Adrenal gland (tissue), 9 donors: ENCODE measurements at regions not wholly inside any gene's neighbourhood (a gene's known extent, or its start where the extent isn't known, plus 50 kb on each side); places are given as distances from the start of the nearest gene placed in this dataset.

ENCODE experiments used
- DNase-seq, 7 donors: peaks; one replicate each; pipeline ENCODE4 v3.0.0-alpha.2; 2019 to 2020
- H3K27ac ChIP-seq, 5 donors: fragments of 200-600 bp; sonication (generic) in 4 of 5; 1 replicate in 3 of 5; 2 replicates in 2 of 5; pipeline versions ENCODE4 v1.5.1 to v1.8.0; 2016 to 2020; ENCODE audit warnings: mild to moderate bottlenecking in 1 of 5
- H3K27me3 ChIP-seq: fragments of 200-600 bp; 2 replicates; pipeline ENCODE4 v1.8.0; 2021
- H3K36me3 ChIP-seq, 2 donors: fragments of 200-600 bp; replicated peaks in 1 of 2; 1 replicate in 1 of 2; 2 replicates in 1 of 2; pipeline versions ENCODE4 v1.5.1 to v1.8.0; 2018 to 2022
- H3K4me1 ChIP-seq, 2 donors: fragments of 200-600 bp; replicated peaks in 1 of 2; 1 replicate in 1 of 2; 2 replicates in 1 of 2; pipeline versions ENCODE4 v1.5.1 to v1.8.0; 2018 to 2021
- H3K4me3 ChIP-seq, 4 donors: fragments of 200-600 bp; sonication (generic) in 3 of 4; one replicate each; pipeline ENCODE4 v1.5.1; 2016 to 2018
- H3K9me3 ChIP-seq, 3 donors: fragments of 200-600 bp; sonication (generic) in 1 of 3; replicated peaks in 1 of 3; 1 replicate in 2 of 3; 2 replicates in 1 of 3; pipeline versions ENCODE4 v1.5.1 to v1.8.0; 2016 to 2021
- POLR2A ChIP-seq, 2 donors: fragments of 450-650 bp; IDR thresholded peaks; one replicate each; pipeline ENCODE4 v1.6.1; 2017; ENCODE audit warnings: antibody characterized with exemption in 2 of 2, mild to moderate bottlenecking in 2 of 2, moderate library complexity in 1 of 2
- WGBS, 4 donors: extraction: QIAGEN DNeasy Blood & Tissue Kit in 2 of 4; methylation state at CpG; one replicate each; pipeline versions ENCODE4 v1.1.5 to v1.1.7; 2013 to 2017; 5-methylcytosine and 5-hydroxymethylcytosine counted together
- intact Hi-C, 2 donors: fragments of 100-400 bp; cut with DNase I; formaldehyde crosslinking; loops; one replicate each; pipeline versions ENCODE4 v1.14.1 to v1.15.0; 2022 to 2023
- TF ChIP-seq, protein P1 (sequence below), 6 experiments: fragments of 450-650 bp in 4 of 6; fragments of 200-600 bp in 2 of 6; sonication (generic) in 1 of 6; IDR thresholded peaks; 1 replicate in 5 of 6; 2 replicates in 1 of 6; pipeline versions ENCODE4 v1.5.1 to v1.8.0; 2016 to 2021; ENCODE audit warnings: antibody characterized with exemption in 6 of 6, mild to moderate bottlenecking in 2 of 6, moderate library complexity in 1 of 6
- donor health status: healthy with polysubstance abuse.
- donor health status: Bipolar disorder and iron deficiency.
- donor health status: DM: yes; HTN: yes; CAD: no.
- donor health status: DM: no; HTN: no; CAD: no.
- donor health status: DM: no; HTN: no; CAD: no.

DNA sequence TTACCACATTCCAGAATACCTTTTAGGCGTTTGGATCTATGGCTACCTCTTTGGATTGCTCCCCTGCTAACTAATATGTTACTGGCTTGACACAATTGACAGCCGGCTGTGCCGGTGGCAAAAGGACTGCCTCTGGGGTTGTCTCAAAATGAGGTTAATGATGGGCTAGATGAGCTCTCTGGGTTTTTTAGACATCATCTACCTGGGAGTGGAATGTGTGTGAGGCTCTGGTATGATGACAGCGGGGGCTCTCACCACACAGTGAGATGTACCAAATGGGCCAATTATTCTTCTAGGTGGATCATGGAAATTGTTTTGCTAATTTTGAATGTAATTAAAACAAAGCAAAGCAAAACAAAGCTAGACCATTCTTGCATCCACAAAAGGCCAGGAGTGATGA lies 391.1 kb upstream of the SPRED2 start:
- no peaks in the 10 kb centered on the region for H3K36me3 ChIP-seq
- no peak overlapping the region for H3K27ac ChIP-seq
- intact Hi-C loops, result no loop called here
- DNase-seq, result no peak
- no peaks in the 10 kb centered on the region for H3K4me1 ChIP-seq
- WGBS, 4 donors, result 62 to 84% (median 67%) methylated on average over 4 of the region's 4 CpGs
- H3K27me3 ChIP-seq, result peaks cover 3% of the 10 kb centered on the region
- no peak overlapping the region for H3K4me3 ChIP-seq
- no peak for TF ChIP-seq POLR2A (IDR thresholded peaks at IDR 0.05)
- TF ChIP-seq, protein P1, sequence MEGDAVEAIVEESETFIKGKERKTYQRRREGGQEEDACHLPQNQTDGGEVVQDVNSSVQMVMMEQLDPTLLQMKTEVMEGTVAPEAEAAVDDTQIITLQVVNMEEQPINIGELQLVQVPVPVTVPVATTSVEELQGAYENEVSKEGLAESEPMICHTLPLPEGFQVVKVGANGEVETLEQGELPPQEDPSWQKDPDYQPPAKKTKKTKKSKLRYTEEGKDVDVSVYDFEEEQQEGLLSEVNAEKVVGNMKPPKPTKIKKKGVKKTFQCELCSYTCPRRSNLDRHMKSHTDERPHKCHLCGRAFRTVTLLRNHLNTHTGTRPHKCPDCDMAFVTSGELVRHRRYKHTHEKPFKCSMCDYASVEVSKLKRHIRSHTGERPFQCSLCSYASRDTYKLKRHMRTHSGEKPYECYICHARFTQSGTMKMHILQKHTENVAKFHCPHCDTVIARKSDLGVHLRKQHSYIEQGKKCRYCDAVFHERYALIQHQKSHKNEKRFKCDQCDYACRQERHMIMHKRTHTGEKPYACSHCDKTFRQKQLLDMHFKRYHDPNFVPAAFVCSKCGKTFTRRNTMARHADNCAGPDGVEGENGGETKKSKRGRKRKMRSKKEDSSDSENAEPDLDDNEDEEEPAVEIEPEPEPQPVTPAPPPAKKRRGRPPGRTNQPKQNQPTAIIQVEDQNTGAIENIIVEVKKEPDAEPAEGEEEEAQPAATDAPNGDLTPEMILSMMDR (IDR thresholded peaks at IDR 0.05), result no peak
- H3K9me3 ChIP-seq, result no peaks in the 10 kb centered on the region

- no peaks in the 10 kb centered on the region for H3K36me3 ChIP-seq
- no peaks in the 10 kb centered on the region for H3K27me3 ChIP-seq
- H3K4me1 ChIP-seq, result no peaks in the 10 kb centered on the region
- TF ChIP-seq, protein P1 (IDR thresholded peaks at IDR 0.05), result no peak
- no peak for TF ChIP-seq POLR2A (IDR thresholded peaks at IDR 0.05)
- 78 to 83% (median 81%) methylated on average over 6 of the region's 6 CpGs for WGBS, 4 donors
- intact Hi-C loops, result no loop called here
- no peak overlapping the region for H3K4me3 ChIP-seq
- DNase-seq, result no peak
- H3K27ac ChIP-seq, result no peak overlapping the region
- H3K9me3 ChIP-seq, result no peaks in the 10 kb centered on the region
These were observed 388.1 kb upstream of the SPRED2 start for GRCh38 chr2:65820454-65820853.

DNA sequence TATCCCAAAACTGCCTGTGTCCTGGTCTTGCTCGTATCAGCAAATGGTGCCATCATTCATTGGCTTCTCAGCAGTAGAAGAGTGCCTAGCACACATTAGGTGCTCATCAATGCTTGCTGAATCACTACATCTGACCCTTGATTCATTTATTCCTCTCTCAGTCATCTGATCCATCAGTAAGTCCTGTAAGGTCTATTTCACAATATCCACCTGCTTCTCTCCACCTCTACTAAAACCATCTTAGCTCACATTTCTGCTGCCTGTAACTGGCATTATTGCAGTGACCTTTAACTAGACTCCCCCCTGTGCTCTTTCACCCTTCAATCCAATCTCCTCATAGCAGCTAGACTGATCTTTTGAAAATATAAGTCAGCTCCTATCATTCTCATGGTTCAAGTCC lies 387.6 kb upstream of the SPRED2 start:
- intact Hi-C loops, result no loop called here
- H3K27me3 ChIP-seq, result no peaks in the 10 kb centered on the region
- TF ChIP-seq POLR2A (IDR thresholded peaks at IDR 0.05), result no peak
- TF ChIP-seq, protein P1 (IDR thresholded peaks at IDR 0.05), result no peak
- no peak for DNase-seq
- H3K9me3 ChIP-seq, result no peaks in the 10 kb centered on the region
- WGBS, 4 donors, result 69 to 89% (median 85%) methylated on average over 1 of the region's 1 CpG
- no peak overlapping the region for H3K27ac ChIP-seq
- H3K36me3 ChIP-seq, result no peaks in the 10 kb centered on the region
- no peaks in the 10 kb centered on the region for H3K4me1 ChIP-seq
- no peak overlapping the region for H3K4me3 ChIP-seq

DNA sequence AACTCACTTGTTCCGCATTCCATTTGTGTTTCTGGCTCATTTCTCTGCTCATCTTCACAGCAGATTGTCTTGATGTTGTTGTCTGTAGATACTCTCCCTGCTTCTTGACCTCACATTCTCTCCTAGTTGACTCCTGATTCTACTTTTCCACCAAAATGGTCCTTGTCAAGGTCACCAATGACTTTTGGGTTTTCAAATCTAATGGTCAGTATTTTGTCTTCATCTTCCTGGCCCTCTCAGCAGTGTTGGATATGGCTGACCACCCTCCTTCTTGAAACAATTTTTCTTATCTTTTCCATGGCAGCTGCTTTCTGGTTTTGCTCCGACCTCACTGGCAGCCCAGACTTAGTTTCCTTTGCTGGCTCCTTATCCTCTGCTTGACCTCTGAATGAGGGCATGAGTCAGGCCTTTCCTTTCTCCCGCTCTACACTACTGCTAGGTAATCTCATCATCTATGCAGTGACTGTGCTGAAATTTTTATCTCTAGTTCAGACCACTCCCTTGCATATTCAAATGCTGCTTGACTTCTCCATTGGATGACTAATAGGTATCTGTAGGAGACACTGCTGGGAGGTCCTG lies 386.6 kb upstream of the SPRED2 start:
- DNase-seq, result no peak
- H3K4me1 ChIP-seq, result no peaks in the 10 kb centered on the region
- no peak for TF ChIP-seq POLR2A (IDR thresholded peaks at IDR 0.05)
- TF ChIP-seq, protein P1 (IDR thresholded peaks at IDR 0.05), result no peak
- no peaks in the 10 kb centered on the region for H3K36me3 ChIP-seq
- H3K27me3 ChIP-seq, result no peaks in the 10 kb centered on the region
- H3K4me3 ChIP-seq, result no peak overlapping the region
- WGBS, 4 donors, result 75 to 86% (median 78%) methylated on average over 3 of the region's 3 CpGs
- intact Hi-C loops, result no loop called here
- H3K27ac ChIP-seq, result no peak overlapping the region
- no peaks in the 10 kb centered on the region for H3K9me3 ChIP-seq
